Keratinocyte (primary cell): ENCODE measurements at regions not wholly inside any gene's neighbourhood (a gene's known extent, or its start where the extent isn't known, plus 50 kb on each side); places are given as distances from the start of the nearest gene placed in this dataset.

Experiments used
- DNase-seq: peaks from one replicate; pipeline ENCODE4 v3.0.0-alpha.2; 2011; ENCODE audit warnings: low read depth, missing footprints, low spot score
- FAIRE-seq: peaks from 2 replicates; lab custom pipeline; 2011; peaks lifted over from hg19 to GRCh38; lab: Jason Lieb, UNC
- H2AFZ ChIP-seq: 2 replicates; pipeline ENCODE4 v1.6.0; 2012; ENCODE audit warnings: low read length, control low read depth, inconsistent platforms; ENCODE audit not compliant: control insufficient read depth
- H3K27ac ChIP-seq: 2 replicates; pipeline ENCODE4 v1.5.1; 2011; ENCODE audit warnings: low read length; ENCODE audit not compliant: control insufficient read depth, insufficient read depth
- H3K27me3 ChIP-seq: 3 replicates; pipeline ENCODE4 v1.6.0; 2011; ENCODE audit warnings: low read length; ENCODE audit not compliant: control insufficient read depth, insufficient read depth; ENCODE audit errors: extremely low read depth
- H3K36me3 ChIP-seq, 2 experiments: 2 replicates in 1 of 2; 3 replicates in 1 of 2; pipeline ENCODE4 v1.5.1; 2011; ENCODE audit warnings: low read length in 2 of 2, mild to moderate bottlenecking in 1 of 2; ENCODE audit not compliant: control insufficient read depth in 2 of 2, insufficient read depth in 2 of 2; ENCODE audit errors: extremely low read depth in 1 of 2
- H3K4me1 ChIP-seq: 3 replicates; pipeline ENCODE4 v1.5.1; 2011; ENCODE audit warnings: low read length; ENCODE audit not compliant: control insufficient read depth, insufficient read depth; ENCODE audit errors: extremely low read depth
- H3K4me2 ChIP-seq: 3 replicates; pipeline ENCODE4 v1.6.0; 2011; ENCODE audit warnings: low read depth, low read length; ENCODE audit not compliant: control insufficient read depth, insufficient read depth; ENCODE audit errors: extremely low read depth
- H3K4me3 ChIP-seq, 3 experiments: fragments of 200-600 bp in 1 of 3; sonication (generic) in 1 of 3; 2 replicates in 2 of 3; 3 replicates in 1 of 3; pipeline ENCODE4 v1.5.1; 2011 to 2016; ENCODE audit warnings: low read length in 3 of 3, mild to moderate bottlenecking in 3 of 3, control low read depth in 2 of 3, inconsistent platforms in 1 of 3, low read depth in 1 of 3, mixed read lengths in 1 of 3, mixed run types in 1 of 3, moderate library complexity in 1 of 3; ENCODE audit not compliant: control insufficient read depth in 2 of 3, insufficient read depth in 2 of 3; ENCODE audit errors: extremely low read depth in 1 of 3
- H3K79me2 ChIP-seq: 2 replicates; pipeline ENCODE4 v1.6.0; 2012; ENCODE audit warnings: low read length; ENCODE audit not compliant: control insufficient read depth, insufficient read depth
- H3K9ac ChIP-seq: 3 replicates; pipeline ENCODE4 v1.6.0; 2011; ENCODE audit warnings: low read length; ENCODE audit not compliant: control insufficient read depth, insufficient read depth; ENCODE audit errors: extremely low read depth
- H3K9me1 ChIP-seq: 3 replicates; pipeline ENCODE4 v1.6.0; 2011; ENCODE audit warnings: low read length; ENCODE audit not compliant: control insufficient read depth, insufficient read depth; ENCODE audit errors: extremely low read depth
- H3K9me3 ChIP-seq: 2 replicates; pipeline ENCODE4 v1.5.1; 2012; ENCODE audit warnings: low read depth, low read length; ENCODE audit not compliant: control insufficient read depth
- H4K20me1 ChIP-seq: 3 replicates; pipeline ENCODE4 v1.6.0; 2011; ENCODE audit warnings: low read length; ENCODE audit not compliant: control insufficient read depth, insufficient read depth; ENCODE audit errors: extremely low read depth
- EZH2 ChIP-seq: IDR thresholded peaks from one replicate; pipeline ENCODE4 v1.6.1; 2012; ENCODE audit warnings: inconsistent platforms, mild to moderate bottlenecking, low read length, moderate library complexity
- dilution Hi-C: fragments of 300-500 bp; cut with MboI; formaldehyde crosslinking; loops from one replicate; pipeline ENCODE4 v1.7.0; 2020; ENCODE audit warnings: low sequenced_read_pairs; ENCODE audit not compliant: extremely low pct_ligation_motif_present
- TF ChIP-seq, protein P1 (sequence below), 3 experiments: IDR thresholded peaks in 1 of 3; conservative IDR thresholded peaks in 1 of 3; optimal IDR thresholded peaks in 1 of 3; 2 replicates in 2 of 3; 3 replicates in 1 of 3; pipeline versions ENCODE3 to v1.5.1; 2011; ENCODE audit warnings: low read length in 3 of 3, mild to moderate bottlenecking in 3 of 3, moderate library complexity in 2 of 3, control low read depth in 1 of 3, inconsistent platforms in 1 of 3; ENCODE audit not compliant: insufficient read depth in 2 of 3; ENCODE audit errors: extremely low read depth in 1 of 3

GRCh38 chr18:67581178-67581577, 64.7 kb upstream of the DSEL start:
- FAIRE-seq: no peak

GRCh38 chr18:67577386-67577785, 60.9 kb upstream of the DSEL start:
- no peaks in the 10 kb centered on the region for H3K9me3 ChIP-seq
- DNase-seq (no peak), FAIRE-seq (no peak)
- no peak overlapping the region for H3K4me2 ChIP-seq
- H4K20me1 ChIP-seq: no peaks in the 10 kb centered on the region
- no peaks in the 10 kb centered on the region for H3K27me3 ChIP-seq
- H3K27ac ChIP-seq: no peak overlapping the region
- H2AFZ ChIP-seq: no peak overlapping the region
- no peak overlapping the region for H3K9ac ChIP-seq
- TF ChIP-seq EZH2: no peak
- TF ChIP-seq, protein P1, sequence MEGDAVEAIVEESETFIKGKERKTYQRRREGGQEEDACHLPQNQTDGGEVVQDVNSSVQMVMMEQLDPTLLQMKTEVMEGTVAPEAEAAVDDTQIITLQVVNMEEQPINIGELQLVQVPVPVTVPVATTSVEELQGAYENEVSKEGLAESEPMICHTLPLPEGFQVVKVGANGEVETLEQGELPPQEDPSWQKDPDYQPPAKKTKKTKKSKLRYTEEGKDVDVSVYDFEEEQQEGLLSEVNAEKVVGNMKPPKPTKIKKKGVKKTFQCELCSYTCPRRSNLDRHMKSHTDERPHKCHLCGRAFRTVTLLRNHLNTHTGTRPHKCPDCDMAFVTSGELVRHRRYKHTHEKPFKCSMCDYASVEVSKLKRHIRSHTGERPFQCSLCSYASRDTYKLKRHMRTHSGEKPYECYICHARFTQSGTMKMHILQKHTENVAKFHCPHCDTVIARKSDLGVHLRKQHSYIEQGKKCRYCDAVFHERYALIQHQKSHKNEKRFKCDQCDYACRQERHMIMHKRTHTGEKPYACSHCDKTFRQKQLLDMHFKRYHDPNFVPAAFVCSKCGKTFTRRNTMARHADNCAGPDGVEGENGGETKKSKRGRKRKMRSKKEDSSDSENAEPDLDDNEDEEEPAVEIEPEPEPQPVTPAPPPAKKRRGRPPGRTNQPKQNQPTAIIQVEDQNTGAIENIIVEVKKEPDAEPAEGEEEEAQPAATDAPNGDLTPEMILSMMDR (optimal IDR thresholded peaks at IDR 0.05 in 1 of 3, IDR thresholded peaks at IDR 0.05 in 1 of 3, conservative IDR thresholded peaks at IDR 0.05 in 1 of 3; ENCODE audit: extremely low read depth in 1 of 3, insufficient read depth in 2 of 3, low read length in 3 of 3): no peak
- no peaks in the 10 kb centered on the region for H3K9me1 ChIP-seq
- H3K36me3 ChIP-seq: no peaks in the 10 kb centered on the region
- dilution Hi-C loops: no loop called here
- H3K4me1 ChIP-seq: no peaks in the 10 kb centered on the region
- H3K79me2 ChIP-seq: no peaks in the 10 kb centered on the region
- H3K4me3 ChIP-seq: no peak overlapping the region

More at GRCh38 chr18:67581178-67581577, 64.7 kb upstream of the DSEL start:
- dilution Hi-C loops: no loop called here
- H3K4me3 ChIP-seq: no peak overlapping the region
- H3K27me3 ChIP-seq: no peaks in the 10 kb centered on the region
- H3K4me2 ChIP-seq: no peak overlapping the region
- H3K9me1 ChIP-seq: no peaks in the 10 kb centered on the region
- no peak for DNase-seq
- H3K27ac ChIP-seq: no peak overlapping the region
- TF ChIP-seq EZH2: no peak
- TF ChIP-seq, protein P1 (optimal IDR thresholded peaks at IDR 0.05 in 1 of 3, IDR thresholded peaks at IDR 0.05 in 1 of 3, conservative IDR thresholded peaks at IDR 0.05 in 1 of 3; ENCODE audit: extremely low read depth in 1 of 3, insufficient read depth in 2 of 3, low read length in 3 of 3): no peak
- H3K9ac ChIP-seq: no peak overlapping the region
- no peaks in the 10 kb centered on the region for H4K20me1 ChIP-seq
- H3K79me2 ChIP-seq: no peaks in the 10 kb centered on the region
- H3K4me1 ChIP-seq: no peaks in the 10 kb centered on the region
- H2AFZ ChIP-seq: no peak overlapping the region
- no peaks in the 10 kb centered on the region for H3K9me3 ChIP-seq
- no peaks in the 10 kb centered on the region for H3K36me3 ChIP-seq
